OCI-LY7 (cell line): ENCODE measurements at regions not wholly inside any gene's neighbourhood (a gene's known extent, or its start where the extent isn't known, plus 50 kb on each side); places are given as distances from the start of the nearest gene placed in this dataset.

Experiments
- BruUV-seq: library from RNA; stranded (reverse); fragments of 400-500 nt; replicated peaks from 2 replicates; lab custom pipeline; 2021; lab: Mats Ljungman, UMichigan
- CTCF ChIA-PET: fragments of 300-600 bp; sonication (Branson Sonifier 250); formaldehyde crosslinking; loops from one replicate; lab custom pipeline; 2022; ENCODE audit warnings: antibody characterized with exemption; ENCODE audit not compliant: unreplicated experiment; lab: Charles Lee
- POLR2A ChIA-PET: fragments of 300-600 bp; sonication (Branson Sonifier 250); formaldehyde crosslinking; loops from one replicate; lab custom pipeline; 2022; ENCODE audit warnings: antibody characterized with exemption; lab: Charles Lee
- DNase-seq: peaks from one replicate; pipeline ENCODE4 v3.0.0-alpha.2; 2015; ENCODE audit warnings: low spot score
- H2AFZ ChIP-seq: fragments of 200-600 bp; sonication (generic), shearing (Covaris generic); 2 replicates; pipeline ENCODE4 v1.6.1; 2014; ENCODE audit warnings: mild to moderate bottlenecking, antibody characterized with exemption, low read length, moderate library complexity
- H3K27ac ChIP-seq: fragments of 200-600 bp; sonication (generic); 2 replicates; pipeline ENCODE4 v1.5.1; 2014; ENCODE audit warnings: mixed run types, low read depth, mild to moderate bottlenecking, moderate library complexity, low read length, inconsistent platforms; ENCODE audit not compliant: poor library complexity, severe bottlenecking
- H3K36me3 ChIP-seq: fragments of 200-600 bp; sonication (generic); 2 replicates; pipeline ENCODE4 v1.6.1; 2014; ENCODE audit warnings: mild to moderate bottlenecking, antibody characterized with exemption, low read length, moderate library complexity, mixed read lengths; ENCODE audit not compliant: insufficient read depth
- H3K4me1 ChIP-seq: fragments of 200-600 bp; sonication (generic); 2 replicates; pipeline ENCODE4 v1.5.1; 2014; ENCODE audit warnings: mild to moderate bottlenecking, low read length; ENCODE audit not compliant: insufficient read depth, poor library complexity, severe bottlenecking
- H3K4me2 ChIP-seq: fragments of 200-600 bp; sonication (generic); 2 replicates; pipeline ENCODE4 v1.6.1; 2014; ENCODE audit warnings: mild to moderate bottlenecking, low read length
- H3K4me3 ChIP-seq: fragments of 200-600 bp; sonication (generic); 2 replicates; pipeline ENCODE4 v1.5.1; 2014; ENCODE audit warnings: mild to moderate bottlenecking, low read depth, low read length; ENCODE audit not compliant: poor library complexity, severe bottlenecking
- H3K79me2 ChIP-seq: fragments of 200-600 bp; sonication (generic); 2 replicates; pipeline ENCODE4 v1.6.1; 2016; ENCODE audit warnings: low read depth, mild to moderate bottlenecking, low read length, moderate library complexity, mixed read lengths; ENCODE audit not compliant: insufficient read depth
- H3K9me2 ChIP-seq: fragments of 200-600 bp; sonication (generic); 2 replicates; pipeline ENCODE4 v1.6.1; 2016; ENCODE audit warnings: mild to moderate bottlenecking, low read length, mixed read lengths; ENCODE audit not compliant: insufficient read depth
- H3K9me3 ChIP-seq: fragments of 200-600 bp; sonication (generic); 2 replicates; pipeline ENCODE4 v1.6.1; 2014; ENCODE audit warnings: mild to moderate bottlenecking, mixed run types, low read length, mixed read lengths
- H4K20me1 ChIP-seq: fragments of 200-600 bp; sonication (generic); 2 replicates; pipeline ENCODE4 v1.6.1; 2014; ENCODE audit warnings: mild to moderate bottlenecking, antibody characterized with exemption, low read length, moderate library complexity, mixed read lengths; ENCODE audit not compliant: insufficient read depth
- EZH2phosphoT487 ChIP-seq: fragments of 200-600 bp; sonication (generic); IDR thresholded peaks from 2 replicates; pipeline ENCODE4 v1.6.1; 2018; ENCODE audit warnings: low read depth, borderline replicate concordance, mild to moderate bottlenecking, mixed run types, antibody characterized with exemption, low read length, moderate library complexity, mixed read lengths
- intact Hi-C: fragments of 100-400 bp; cut with micrococcal nuclease; formaldehyde crosslinking; loops from one replicate; pipeline ENCODE4 v1.10.0; 2022; ENCODE audit not compliant: unreplicated experiment
- TF ChIP-seq, protein P1 (sequence below): fragments of 200-600 bp; sonication (generic); conservative IDR thresholded peaks from 2 replicates; pipeline ENCODE4 v1.5.1; 2014; ENCODE audit warnings: mild to moderate bottlenecking, antibody characterized with exemption, low read length, moderate library complexity, mixed read lengths

DNA sequence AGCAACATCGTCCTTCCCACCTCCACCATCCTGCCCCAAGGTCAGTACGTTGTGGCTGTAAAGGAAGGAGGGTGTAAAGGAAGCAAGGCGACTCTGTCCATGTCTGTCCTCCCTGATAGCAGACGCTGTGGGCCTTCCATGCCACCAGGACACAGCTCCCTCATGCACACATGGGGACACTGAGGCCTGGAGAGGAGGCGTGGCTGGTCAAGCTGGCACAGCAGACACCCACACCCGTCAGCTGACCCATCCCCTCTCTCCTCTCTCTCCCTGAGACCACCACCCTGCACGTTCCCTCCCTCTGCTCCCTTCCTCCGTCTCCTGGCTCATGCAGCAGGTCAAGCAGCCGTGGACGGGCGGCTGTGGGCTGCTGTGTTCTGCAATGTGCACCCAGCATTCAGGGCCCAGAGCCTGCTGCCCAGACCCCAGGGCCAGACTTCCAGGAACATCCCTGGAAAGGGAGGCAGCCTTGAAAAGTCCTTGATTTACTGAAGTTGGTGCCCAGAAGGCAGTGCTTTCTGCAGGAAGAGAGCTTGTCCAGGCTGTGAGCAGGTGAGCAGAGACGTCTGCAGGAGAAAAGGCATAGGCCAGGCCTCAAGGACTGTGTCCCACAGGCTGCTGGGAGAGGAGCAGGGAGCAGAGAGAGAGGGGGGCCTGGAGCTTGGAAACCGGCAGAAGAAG lies 133.6 kb downstream of the DDX1 start:
- DNase-seq, result no peak
- Histone ChIP-seq H3K4me3 (no peak overlapping the region), H3K9me3 (no peaks in the 10 kb centered on the region), H3K79me2 (no peaks in the 10 kb centered on the region), H3K27ac (no peak overlapping the region), H2AFZ (no peak overlapping the region), H4K20me1 (no peaks in the 10 kb centered on the region), H3K36me3 (no peaks in the 10 kb centered on the region), H3K9me2 (no peaks in the 10 kb centered on the region), H3K4me2 (no peak overlapping the region), H3K4me1 (no peaks in the 10 kb centered on the region)
- ChIA-PET POLR2A (no interaction called here), CTCF (no interaction called here)
- intact Hi-C loops, result no loop called here
- no peak for TF ChIP-seq EZH2phosphoT487
- TF ChIP-seq, protein P1, sequence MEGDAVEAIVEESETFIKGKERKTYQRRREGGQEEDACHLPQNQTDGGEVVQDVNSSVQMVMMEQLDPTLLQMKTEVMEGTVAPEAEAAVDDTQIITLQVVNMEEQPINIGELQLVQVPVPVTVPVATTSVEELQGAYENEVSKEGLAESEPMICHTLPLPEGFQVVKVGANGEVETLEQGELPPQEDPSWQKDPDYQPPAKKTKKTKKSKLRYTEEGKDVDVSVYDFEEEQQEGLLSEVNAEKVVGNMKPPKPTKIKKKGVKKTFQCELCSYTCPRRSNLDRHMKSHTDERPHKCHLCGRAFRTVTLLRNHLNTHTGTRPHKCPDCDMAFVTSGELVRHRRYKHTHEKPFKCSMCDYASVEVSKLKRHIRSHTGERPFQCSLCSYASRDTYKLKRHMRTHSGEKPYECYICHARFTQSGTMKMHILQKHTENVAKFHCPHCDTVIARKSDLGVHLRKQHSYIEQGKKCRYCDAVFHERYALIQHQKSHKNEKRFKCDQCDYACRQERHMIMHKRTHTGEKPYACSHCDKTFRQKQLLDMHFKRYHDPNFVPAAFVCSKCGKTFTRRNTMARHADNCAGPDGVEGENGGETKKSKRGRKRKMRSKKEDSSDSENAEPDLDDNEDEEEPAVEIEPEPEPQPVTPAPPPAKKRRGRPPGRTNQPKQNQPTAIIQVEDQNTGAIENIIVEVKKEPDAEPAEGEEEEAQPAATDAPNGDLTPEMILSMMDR, result no peak
- no TSS peak for BruUV-seq

DNA sequence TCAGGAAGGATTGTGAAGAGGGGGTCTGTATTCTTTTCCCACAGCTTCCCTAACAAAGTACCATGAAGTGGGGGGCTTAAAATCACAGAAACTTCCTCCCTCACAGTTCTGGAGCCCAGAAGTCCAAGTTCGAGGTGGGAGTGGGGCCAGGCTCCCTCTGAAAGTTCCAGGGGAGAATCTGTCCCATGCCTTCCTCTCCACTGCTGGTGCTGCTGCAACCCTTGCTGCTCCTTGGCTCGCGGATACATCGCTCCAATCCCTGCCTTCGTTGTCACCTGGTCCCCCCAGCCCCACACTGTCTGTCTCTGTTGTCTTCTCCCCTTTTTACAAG lies 134.1 kb downstream of the DDX1 start:
- no peak for DNase-seq
- no peak overlapping the region for H2AFZ ChIP-seq
- H3K4me1 ChIP-seq, result no peaks in the 10 kb centered on the region
- intact Hi-C loops, result no loop called here
- CTCF ChIA-PET, result no interaction called here
- no peaks in the 10 kb centered on the region for H3K9me2 ChIP-seq
- POLR2A ChIA-PET, result no interaction called here
- no peak overlapping the region for H3K4me3 ChIP-seq
- no TSS peak for BruUV-seq
- H4K20me1 ChIP-seq, result no peaks in the 10 kb centered on the region
- no peak overlapping the region for H3K27ac ChIP-seq
- TF ChIP-seq, protein P1, result no peak
- no peak for TF ChIP-seq EZH2phosphoT487
- H3K79me2 ChIP-seq, result no peaks in the 10 kb centered on the region
- no peak overlapping the region for H3K4me2 ChIP-seq
- H3K9me3 ChIP-seq, result no peaks in the 10 kb centered on the region
- H3K36me3 ChIP-seq, result no peaks in the 10 kb centered on the region

DNA sequence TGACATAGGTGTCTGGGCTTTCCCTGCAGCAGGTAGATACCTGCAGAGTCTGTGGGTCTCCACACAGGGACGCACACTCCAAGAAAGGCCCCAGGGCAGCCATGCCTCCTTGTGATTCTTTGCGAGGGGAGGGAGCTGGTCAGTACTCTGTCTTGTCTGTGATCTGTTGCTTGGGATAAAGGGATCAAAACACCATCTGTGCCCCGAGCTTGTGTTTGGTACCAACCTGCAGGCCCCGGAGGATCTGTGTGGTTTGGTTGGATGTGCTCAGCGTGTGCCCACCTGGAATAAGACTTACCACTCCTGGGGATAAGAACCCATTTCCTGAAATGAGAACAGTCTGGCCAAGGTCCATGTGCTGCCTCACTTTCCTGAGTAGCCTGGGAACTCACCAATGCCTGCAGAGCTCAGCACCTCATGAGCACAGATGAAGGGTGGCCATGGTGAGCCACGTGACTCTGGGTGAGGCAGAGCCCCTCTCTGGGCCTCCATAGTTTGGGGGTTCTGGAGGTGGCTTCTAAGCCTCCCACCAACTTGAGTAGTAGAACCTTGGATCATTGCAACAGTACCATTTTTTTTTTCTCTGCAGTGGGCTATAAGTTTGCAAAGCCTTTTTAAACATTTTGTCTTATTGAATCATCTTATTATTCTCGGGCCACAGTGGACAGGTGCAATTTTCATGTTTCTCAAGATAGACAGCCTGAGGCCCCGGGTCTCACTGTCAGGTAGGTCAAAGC lies 134.8 kb downstream of the DDX1 start:
- H3K36me3 ChIP-seq, result no peaks in the 10 kb centered on the region
- no peaks in the 10 kb centered on the region for H3K9me3 ChIP-seq
- intact Hi-C loops, result no loop called here
- H3K27ac ChIP-seq, result no peak overlapping the region
- no peak overlapping the region for H2AFZ ChIP-seq
- no peaks in the 10 kb centered on the region for H3K79me2 ChIP-seq
- no peaks in the 10 kb centered on the region for H3K4me1 ChIP-seq
- no peaks in the 10 kb centered on the region for H3K9me2 ChIP-seq
- BruUV-seq, result no TSS peak
- H3K4me3 ChIP-seq, result no peak overlapping the region
- no peak for TF ChIP-seq EZH2phosphoT487
- TF ChIP-seq, protein P1, result no peak
- no peak overlapping the region for H3K4me2 ChIP-seq
- H4K20me1 ChIP-seq, result no peaks in the 10 kb centered on the region
- ChIA-PET CTCF (no interaction called here), POLR2A (no interaction called here)
- DNase-seq, result no peak
